ENCODE measurements at regions not wholly inside any gene's neighbourhood (a gene's known extent, or its start where the extent isn't known, plus 50 kb on each side); places are given as distances from the start of the nearest gene placed in this dataset.

DNA sequence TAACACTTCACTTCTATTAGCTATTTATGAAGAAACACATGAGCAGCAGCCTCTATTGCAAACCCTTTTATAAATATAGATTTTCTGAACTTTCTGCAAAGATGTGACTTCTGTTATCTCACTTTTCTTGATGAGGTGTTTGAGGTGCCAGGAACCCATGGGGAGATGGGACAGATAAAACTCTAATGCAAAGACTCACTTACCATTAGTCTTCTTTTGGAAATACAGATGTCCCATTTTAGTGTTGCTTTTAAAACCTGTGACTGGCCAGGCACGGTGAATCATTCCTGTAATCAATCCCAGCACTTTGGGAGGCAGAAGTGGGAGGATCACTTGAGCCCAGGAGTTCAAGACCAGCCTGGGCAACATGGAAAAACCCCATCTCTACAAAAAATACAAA, 171.3 kb upstream of the GAS1 start:
- TF ChIP-seq POLR2A (IDR thresholded peaks at IDR 0.05): no peak
- TF ChIP-seq, protein P1, sequence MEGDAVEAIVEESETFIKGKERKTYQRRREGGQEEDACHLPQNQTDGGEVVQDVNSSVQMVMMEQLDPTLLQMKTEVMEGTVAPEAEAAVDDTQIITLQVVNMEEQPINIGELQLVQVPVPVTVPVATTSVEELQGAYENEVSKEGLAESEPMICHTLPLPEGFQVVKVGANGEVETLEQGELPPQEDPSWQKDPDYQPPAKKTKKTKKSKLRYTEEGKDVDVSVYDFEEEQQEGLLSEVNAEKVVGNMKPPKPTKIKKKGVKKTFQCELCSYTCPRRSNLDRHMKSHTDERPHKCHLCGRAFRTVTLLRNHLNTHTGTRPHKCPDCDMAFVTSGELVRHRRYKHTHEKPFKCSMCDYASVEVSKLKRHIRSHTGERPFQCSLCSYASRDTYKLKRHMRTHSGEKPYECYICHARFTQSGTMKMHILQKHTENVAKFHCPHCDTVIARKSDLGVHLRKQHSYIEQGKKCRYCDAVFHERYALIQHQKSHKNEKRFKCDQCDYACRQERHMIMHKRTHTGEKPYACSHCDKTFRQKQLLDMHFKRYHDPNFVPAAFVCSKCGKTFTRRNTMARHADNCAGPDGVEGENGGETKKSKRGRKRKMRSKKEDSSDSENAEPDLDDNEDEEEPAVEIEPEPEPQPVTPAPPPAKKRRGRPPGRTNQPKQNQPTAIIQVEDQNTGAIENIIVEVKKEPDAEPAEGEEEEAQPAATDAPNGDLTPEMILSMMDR (IDR thresholded peaks at IDR 0.05): no peak

Measured in testis (tissue), 2 donors.